Peyer's patch (tissue), 4 donors: ENCODE measurements at regions not wholly inside any gene's neighbourhood (a gene's known extent, or its start where the extent isn't known, plus 50 kb on each side); places are given as distances from the start of the nearest gene placed in this dataset.

Experiments used
- CTCF ChIP-seq, 6 experiments: fragments of 450-650 bp in 4 of 6; fragments of 200-600 bp in 2 of 6; sonication (generic) in 1 of 6; IDR thresholded peaks; one replicate each; pipeline ENCODE4 v1.5.1; 2017 to 2019; ENCODE audit warnings: antibody characterized with exemption in 6 of 6, mild to moderate bottlenecking in 3 of 6, moderate library complexity in 1 of 6
- POLR2A ChIP-seq, 2 donors: fragments of 450-650 bp; IDR thresholded peaks; one replicate each; pipeline ENCODE4 v1.5.1; 2017; ENCODE audit warnings: antibody characterized with exemption in 2 of 2, mild to moderate bottlenecking in 2 of 2, moderate library complexity in 2 of 2

- no peak for TF ChIP-seq CTCF (IDR thresholded peaks at IDR 0.05)
- no peak for TF ChIP-seq POLR2A (IDR thresholded peaks at IDR 0.05)
Measured at GRCh38 chr3:144593881-144594280, 622.3 kb downstream of the DIPK2A start.
